ENCODE measurements at regions not wholly inside any gene's neighbourhood (a gene's known extent, or its start where the extent isn't known, plus 50 kb on each side); places are given as distances from the start of the nearest gene placed in this dataset.
A peak's percentile ranks its signal among the peaks of the same experiment; 100 is the strongest.

GRCh38 chr9:129262261-129262660 is 84.2 kb upstream of the IER5L start:
- H4K8ac ChIP-seq (ENCODE audit: low read depth, low read length) = no peak overlapping the region
- no peak overlapping the region for H2AK5ac ChIP-seq (ENCODE audit: low read length)
- H2BK5ac ChIP-seq (ENCODE audit: low read depth, low read length, poor library complexity) = no peak overlapping the region
- no peak for DNase-seq
- no peak overlapping the region for H3K14ac ChIP-seq (ENCODE audit: low read length)
- no peak overlapping the region for H3K4me3 ChIP-seq (ENCODE audit: low read depth, low read length)
- H3K79me2 ChIP-seq (ENCODE audit: control insufficient read depth, insufficient read depth, low read length, poor library complexity) = no peaks in the 10 kb centered on the region
- H3K27ac ChIP-seq (ENCODE audit: low read depth, low read length) = no peak overlapping the region
- H4K12ac ChIP-seq (ENCODE audit: low read depth, low read length) = no peak overlapping the region
- H2AFZ ChIP-seq (ENCODE audit: insufficient read depth, low read length, poor library complexity) = no peak overlapping the region
- H3K9ac ChIP-seq (ENCODE audit: low read length) = no peak overlapping the region
- H3K4ac ChIP-seq (ENCODE audit: low read depth, low read length) = no peak overlapping the region
- H3K18ac ChIP-seq (ENCODE audit: low read length) = no peak overlapping the region
- H3K79me1 ChIP-seq (ENCODE audit: low read length) = no peaks in the 10 kb centered on the region
- WGBS (ENCODE audit: extremely low coverage, insufficient coverage, insufficient read length) = no CpG with 5 or more reads among the region's 9 CpGs
- H2BK120ac ChIP-seq (ENCODE audit: insufficient read depth, low read length, poor library complexity) = no peak overlapping the region
- H2BK12ac ChIP-seq (ENCODE audit: low read length) = no peak overlapping the region
- H3K9me3 ChIP-seq (ENCODE audit: insufficient read depth, low read depth, low read length) = peaks cover 10% of the 10 kb centered on the region
- H3K36me3 ChIP-seq (ENCODE audit: control insufficient read depth in 1 of 2, insufficient read depth in 2 of 2, low read length in 2 of 2) = no peaks in the 10 kb centered on the region
- no peak overlapping the region for H4K91ac ChIP-seq (ENCODE audit: low read depth, low read length)
- H3K4me1 ChIP-seq (ENCODE audit: control insufficient read depth in 1 of 2, insufficient read depth in 2 of 2, low read length in 2 of 2) = peaks cover 9% of the 10 kb centered on the region in 2 experiments
- peaks cover 15% of the 10 kb centered on the region for H3K27me3 ChIP-seq (ENCODE audit: insufficient read depth, low read length)
- H3K23ac ChIP-seq (ENCODE audit: low read length) = no peak overlapping the region
- H3K4me2 ChIP-seq (ENCODE audit: low read length) = no peak overlapping the region

- no peak overlapping the region for H2BK12ac ChIP-seq (ENCODE audit: low read length)
- no CpG with 5 or more reads among the region's 7 CpGs for WGBS (ENCODE audit: extremely low coverage, insufficient coverage, insufficient read length)
- no peak overlapping the region for H2BK5ac ChIP-seq (ENCODE audit: low read depth, low read length, poor library complexity)
Observed at GRCh38 chr9:129259375-129259774, 81.3 kb upstream of the IER5L start.

DNA sequence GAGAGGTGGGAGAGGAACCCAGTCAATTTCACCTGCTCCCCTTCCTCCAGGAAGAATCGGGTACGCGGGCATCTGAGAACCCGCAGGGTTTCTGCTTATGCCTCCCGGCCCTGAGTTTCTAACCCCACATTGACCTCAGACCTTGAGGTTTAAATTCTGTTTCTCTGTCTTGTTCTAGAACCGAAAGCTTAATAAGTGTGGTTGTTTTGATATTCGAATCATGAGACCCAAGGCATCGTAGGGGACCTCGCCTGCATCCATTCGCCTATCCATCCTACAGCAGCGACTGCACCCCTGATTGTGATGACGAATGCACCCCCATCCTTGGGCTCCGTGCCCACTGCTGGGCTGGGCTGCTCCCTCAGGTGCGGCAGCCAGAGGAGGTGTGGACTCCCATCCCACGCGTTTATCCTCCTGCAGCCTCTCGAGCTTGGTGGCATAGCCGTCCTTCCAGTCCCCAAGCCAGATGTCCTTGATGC is 80.8 kb upstream of the IER5L start:
- Histone ChIP-seq H3K14ac (ENCODE audit: low read length) (no peak overlapping the region), H3K36me3 (ENCODE audit: control insufficient read depth in 1 of 2, insufficient read depth in 2 of 2, low read length in 2 of 2) (no peaks in the 10 kb centered on the region), H3K18ac (ENCODE audit: low read length) (no peak overlapping the region), H2AFZ (ENCODE audit: insufficient read depth, low read length, poor library complexity) (no peak overlapping the region), H2BK12ac (ENCODE audit: low read length) (no peak overlapping the region), H3K27ac (ENCODE audit: low read depth, low read length) (no peak overlapping the region), H4K8ac (ENCODE audit: low read depth, low read length) (no peak overlapping the region), H3K27me3 (ENCODE audit: insufficient read depth, low read length) (peaks cover 15% of the 10 kb centered on the region), H3K4me1 (ENCODE audit: control insufficient read depth in 1 of 2, insufficient read depth in 2 of 2, low read length in 2 of 2) (peaks cover 9% of the 10 kb centered on the region in 2 experiments), H3K4ac (ENCODE audit: low read depth, low read length) (no peak overlapping the region), H3K79me1 (ENCODE audit: low read length) (no peaks in the 10 kb centered on the region), H2BK5ac (ENCODE audit: low read depth, low read length, poor library complexity) (no peak overlapping the region), H4K91ac (ENCODE audit: low read depth, low read length) (no peak overlapping the region), H3K4me2 (ENCODE audit: low read length) (peak overlapping the region; percentile 37), H3K9me3 (ENCODE audit: insufficient read depth, low read depth, low read length) (peaks cover 11% of the 10 kb centered on the region), H3K4me3 (ENCODE audit: low read depth, low read length) (no peak overlapping the region), H2BK120ac (ENCODE audit: insufficient read depth, low read length, poor library complexity) (no peak overlapping the region), H3K9ac (ENCODE audit: low read length) (no peak overlapping the region), H2AK5ac (ENCODE audit: low read length) (no peak overlapping the region), H3K23ac (ENCODE audit: low read length) (no peak overlapping the region), H4K12ac (ENCODE audit: low read depth, low read length) (no peak overlapping the region), H3K79me2 (ENCODE audit: control insufficient read depth, insufficient read depth, low read length, poor library complexity) (no peaks in the 10 kb centered on the region)
- no peak for DNase-seq
- WGBS (ENCODE audit: extremely low coverage, insufficient coverage, insufficient read length) = no CpG with 5 or more reads among the region's 18 CpGs

More at GRCh38 chr9:129259375-129259774, 81.3 kb upstream of the IER5L start:
- DNase-seq = no peak
- H3K4me3 ChIP-seq (ENCODE audit: low read depth, low read length) = no peak overlapping the region
- no peaks in the 10 kb centered on the region for H3K79me1 ChIP-seq (ENCODE audit: low read length)
- no peak overlapping the region for H3K23ac ChIP-seq (ENCODE audit: low read length)
- H3K14ac ChIP-seq (ENCODE audit: low read length) = no peak overlapping the region
- H3K18ac ChIP-seq (ENCODE audit: low read length) = no peak overlapping the region
- H3K9ac ChIP-seq (ENCODE audit: low read length) = no peak overlapping the region
- no peak overlapping the region for H3K27ac ChIP-seq (ENCODE audit: low read depth, low read length)
- H4K8ac ChIP-seq (ENCODE audit: low read depth, low read length) = no peak overlapping the region
- H3K9me3 ChIP-seq (ENCODE audit: insufficient read depth, low read depth, low read length) = peaks cover 11% of the 10 kb centered on the region
- no peak overlapping the region for H4K12ac ChIP-seq (ENCODE audit: low read depth, low read length)
- no peak overlapping the region for H4K91ac ChIP-seq (ENCODE audit: low read depth, low read length)
- H3K4ac ChIP-seq (ENCODE audit: low read depth, low read length) = no peak overlapping the region
- H2AK5ac ChIP-seq (ENCODE audit: low read length) = no peak overlapping the region
- no peaks in the 10 kb centered on the region for H3K79me2 ChIP-seq (ENCODE audit: control insufficient read depth, insufficient read depth, low read length, poor library complexity)
- H2BK120ac ChIP-seq (ENCODE audit: insufficient read depth, low read length, poor library complexity) = no peak overlapping the region
- H2AFZ ChIP-seq (ENCODE audit: insufficient read depth, low read length, poor library complexity) = no peak overlapping the region
- peaks cover 15% of the 10 kb centered on the region for H3K27me3 ChIP-seq (ENCODE audit: insufficient read depth, low read length)
- H3K4me1 ChIP-seq (ENCODE audit: control insufficient read depth in 1 of 2, insufficient read depth in 2 of 2, low read length in 2 of 2) = peaks cover 9% of the 10 kb centered on the region in 2 experiments
- no peaks in the 10 kb centered on the region for H3K36me3 ChIP-seq (ENCODE audit: control insufficient read depth in 1 of 2, insufficient read depth in 2 of 2, low read length in 2 of 2)
- H3K4me2 ChIP-seq (ENCODE audit: low read length) = no peak overlapping the region

DNA sequence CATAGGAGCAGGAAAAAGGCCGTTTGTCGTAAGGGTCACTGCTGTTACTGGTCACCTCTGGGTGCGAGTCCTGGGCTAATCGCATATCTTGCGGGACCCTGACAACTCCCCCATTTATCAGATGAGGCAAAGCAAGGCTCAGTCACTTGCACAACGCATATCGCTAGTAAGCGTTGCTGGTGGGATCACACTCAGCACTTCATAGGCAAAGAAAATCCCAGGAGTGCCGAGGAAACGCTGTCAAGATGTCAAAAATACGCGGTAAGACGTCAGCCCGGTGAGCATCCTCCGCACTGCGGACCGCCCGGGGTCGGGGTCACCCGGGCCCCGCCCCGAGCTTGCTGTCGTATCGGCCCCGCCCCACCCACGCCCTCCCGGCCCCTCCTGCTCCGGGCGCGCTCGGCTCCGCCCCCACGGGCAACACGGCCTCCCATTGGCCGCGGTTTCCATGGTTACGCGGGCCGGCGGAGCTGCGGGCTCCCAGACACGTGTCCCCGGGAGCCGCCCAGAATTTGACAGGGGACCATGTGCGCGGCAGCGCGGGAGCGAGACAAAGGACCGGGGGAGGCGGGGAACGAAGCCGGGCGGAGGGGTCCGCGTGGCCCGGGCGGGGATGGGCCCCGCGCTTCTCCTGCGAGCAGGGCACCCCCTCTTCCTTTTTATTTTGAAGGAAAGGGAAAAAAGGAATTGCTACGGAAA is 80.2 kb upstream of the IER5L start:
- peak; percentile 90 to 95 for DNase-seq
- no peak overlapping the region for H3K27ac ChIP-seq (ENCODE audit: low read depth, low read length)
- no peak overlapping the region for H3K14ac ChIP-seq (ENCODE audit: low read length)
- H3K9me3 ChIP-seq (ENCODE audit: insufficient read depth, low read depth, low read length) = peaks cover 7% of the 10 kb centered on the region
- no CpG with 5 or more reads among the region's 62 CpGs for WGBS (ENCODE audit: extremely low coverage, insufficient coverage, insufficient read length)
- peaks cover 9% of the 10 kb centered on the region in 2 experiments for H3K4me1 ChIP-seq (ENCODE audit: control insufficient read depth in 1 of 2, insufficient read depth in 2 of 2, low read length in 2 of 2)
- H2AK5ac ChIP-seq (ENCODE audit: low read length) = no peak overlapping the region
- peaks cover 15% of the 10 kb centered on the region for H3K27me3 ChIP-seq (ENCODE audit: insufficient read depth, low read length)
- no peak overlapping the region for H3K9ac ChIP-seq (ENCODE audit: low read length)
- H2BK12ac ChIP-seq (ENCODE audit: low read length) = no peak overlapping the region
- H3K23ac ChIP-seq (ENCODE audit: low read length) = no peak overlapping the region
- no peaks in the 10 kb centered on the region for H3K36me3 ChIP-seq (ENCODE audit: control insufficient read depth in 1 of 2, insufficient read depth in 2 of 2, low read length in 2 of 2)
- no peak overlapping the region for H3K4ac ChIP-seq (ENCODE audit: low read depth, low read length)
- no peak overlapping the region for H4K8ac ChIP-seq (ENCODE audit: low read depth, low read length)
- H4K12ac ChIP-seq (ENCODE audit: low read depth, low read length) = no peak overlapping the region
- H3K79me2 ChIP-seq (ENCODE audit: control insufficient read depth, insufficient read depth, low read length, poor library complexity) = no peaks in the 10 kb centered on the region
- no peak overlapping the region for H2BK5ac ChIP-seq (ENCODE audit: low read depth, low read length, poor library complexity)
- no peak overlapping the region for H4K91ac ChIP-seq (ENCODE audit: low read depth, low read length)
- H3K18ac ChIP-seq (ENCODE audit: low read length) = no peak overlapping the region
- no peak overlapping the region for H3K4me3 ChIP-seq (ENCODE audit: low read depth, low read length)
- peak overlapping the region; percentile 37 for H3K4me2 ChIP-seq (ENCODE audit: low read length)
- no peak overlapping the region for H2AFZ ChIP-seq (ENCODE audit: insufficient read depth, low read length, poor library complexity)
- no peaks in the 10 kb centered on the region for H3K79me1 ChIP-seq (ENCODE audit: low read length)
- no peak overlapping the region for H2BK120ac ChIP-seq (ENCODE audit: insufficient read depth, low read length, poor library complexity)
